ENCODE measurements at regions not wholly inside any gene's neighbourhood (a gene's known extent, or its start where the extent isn't known, plus 50 kb on each side); places are given as distances from the start of the nearest gene placed in this dataset.

- ATAC-seq (no peak), DNase-seq (no peak)
- TF ChIP-seq CTCF (IDR thresholded peaks at IDR 0.05): no peak
- no peak overlapping the region for H3K4me3 ChIP-seq
- intact Hi-C loops (cut with DNase I): no loop called here
- H3K4me1 ChIP-seq: no peaks in the 10 kb centered on the region
- 72 to 74% methylated on average over 7 of the region's 7 CpGs for WGBS, 2 donors
- H3K27ac ChIP-seq: no peak overlapping the region
- no peaks in the 10 kb centered on the region for H3K36me3 ChIP-seq
- peaks cover 0 to 79% (median 42%) of the 10 kb centered on the region in 7 donors for H3K27me3 ChIP-seq
- no peaks in the 10 kb centered on the region for H3K9me3 ChIP-seq
Observed at GRCh38 chr11:134512061-134512460, 100.0 kb upstream of the B3GAT1 start.

GRCh38 chr11:134511255-134511654 lies 99.2 kb upstream of the B3GAT1 start:
- ATAC-seq (no peak), DNase-seq (no peak)
- H3K9me3 ChIP-seq: no peaks in the 10 kb centered on the region
- H3K4me1 ChIP-seq: no peaks in the 10 kb centered on the region
- no peak overlapping the region for H3K27ac ChIP-seq
- 76 to 90% methylated on average over 2 of the region's 2 CpGs for WGBS, 2 donors
- H3K4me3 ChIP-seq: no peak overlapping the region
- intact Hi-C loops (cut with DNase I): no loop called here
- TF ChIP-seq CTCF (IDR thresholded peaks at IDR 0.05): no peak
- peaks cover 0 to 71% (median 35%) of the 10 kb centered on the region in 7 donors for H3K27me3 ChIP-seq
- H3K36me3 ChIP-seq: no peaks in the 10 kb centered on the region

DNA sequence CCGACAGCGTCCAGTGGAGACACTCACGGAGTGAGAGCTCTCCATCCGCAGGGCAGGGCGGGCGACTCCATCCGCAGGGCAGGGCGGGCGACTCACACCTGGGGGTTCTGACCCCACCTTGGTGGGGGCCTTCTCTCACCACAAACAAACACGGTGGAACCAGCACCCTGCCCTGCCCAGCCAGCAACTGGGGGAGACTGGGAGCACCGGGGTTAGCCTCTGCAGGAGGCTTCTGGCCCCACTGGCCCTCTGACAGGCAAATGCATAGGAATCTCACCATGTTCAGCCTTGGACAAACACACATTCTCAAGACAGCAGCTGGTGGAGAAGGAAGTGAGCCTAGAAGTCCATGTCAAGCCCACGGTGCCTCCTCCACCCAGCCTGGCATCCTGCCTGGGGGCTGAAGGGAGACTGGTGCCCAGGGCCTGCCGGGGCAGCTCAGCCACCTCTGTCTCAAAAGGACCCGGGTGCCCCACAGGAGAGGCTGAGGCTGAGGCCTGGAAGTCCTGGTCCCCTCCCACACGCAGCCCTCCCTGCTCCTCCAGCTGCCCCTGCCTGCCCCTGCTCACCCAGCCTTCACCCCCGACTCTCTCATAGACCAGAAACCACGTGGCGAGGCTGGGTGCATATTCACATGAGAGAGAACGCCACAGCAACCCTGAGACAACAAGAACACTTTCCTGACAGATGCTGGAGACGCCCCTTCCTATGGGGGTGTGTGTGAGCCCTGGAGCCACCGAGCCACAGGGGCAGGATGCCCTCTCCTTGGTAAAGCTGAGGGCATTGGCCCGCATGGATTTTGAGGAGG lies 98.4 kb upstream of the B3GAT1 start:
- DNase-seq (no peak), ATAC-seq (peak in 1 of 8 donors; percentile 10)
- H3K9me3 ChIP-seq: no peaks in the 10 kb centered on the region
- H3K27ac ChIP-seq: no peak overlapping the region
- H3K4me3 ChIP-seq: no peak overlapping the region
- H3K4me1 ChIP-seq: no peaks in the 10 kb centered on the region
- peaks cover 0 to 63% (median 28%) of the 10 kb centered on the region in 7 donors for H3K27me3 ChIP-seq
- intact Hi-C loops (cut with DNase I): no loop called here
- H3K36me3 ChIP-seq: no peaks in the 10 kb centered on the region
- no peak for TF ChIP-seq CTCF (IDR thresholded peaks at IDR 0.05)
- 69% methylated on average over 22 of the region's 22 CpGs for WGBS, 2 donors

- no peaks in the 10 kb centered on the region for H3K4me1 ChIP-seq
- no peak for ATAC-seq
- H3K27ac ChIP-seq: no peak overlapping the region
- H3K27me3 ChIP-seq: peaks cover 0 to 54% (median 23%) of the 10 kb centered on the region in 7 donors
- no peak overlapping the region for H3K4me3 ChIP-seq
- DNase-seq: no peak
- no peaks in the 10 kb centered on the region for H3K9me3 ChIP-seq
- intact Hi-C loops (cut with DNase I): no loop called here
- 73 to 75% methylated on average over 20 of the region's 20 CpGs for WGBS, 2 donors
- H3K36me3 ChIP-seq: no peaks in the 10 kb centered on the region
- no peak for TF ChIP-seq CTCF (IDR thresholded peaks at IDR 0.05)
Observed at GRCh38 chr11:134509381-134510232, 97.6 kb upstream of the B3GAT1 start.

Data from heart right ventricle (tissue), 16 donors.